ENCODE measurements at regions not wholly inside any gene's neighbourhood (a gene's known extent, or its start where the extent isn't known, plus 50 kb on each side); places are given as distances from the start of the nearest gene placed in this dataset.

DNA sequence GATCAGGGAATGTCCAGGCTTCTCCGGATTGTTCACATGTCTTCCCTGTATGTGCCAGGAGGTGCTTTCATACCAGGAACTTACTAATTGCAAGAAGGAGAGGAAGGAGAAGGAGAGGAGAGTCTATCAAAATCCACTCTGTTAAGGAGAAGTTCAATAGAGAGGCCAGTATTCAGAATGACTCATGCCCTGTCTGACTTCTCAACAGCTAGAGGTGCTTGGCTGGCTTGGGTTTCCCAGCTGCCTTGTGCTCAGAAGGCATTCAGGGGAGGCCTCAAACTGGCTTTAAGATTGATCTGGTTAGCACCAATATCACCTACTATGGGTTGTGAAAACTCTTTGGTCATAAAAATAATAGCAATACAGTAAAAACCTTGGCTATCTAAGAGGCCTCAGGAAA is 167.9 kb upstream of the GLRA1 start (continued):
- TF ChIP-seq, protein P1, sequence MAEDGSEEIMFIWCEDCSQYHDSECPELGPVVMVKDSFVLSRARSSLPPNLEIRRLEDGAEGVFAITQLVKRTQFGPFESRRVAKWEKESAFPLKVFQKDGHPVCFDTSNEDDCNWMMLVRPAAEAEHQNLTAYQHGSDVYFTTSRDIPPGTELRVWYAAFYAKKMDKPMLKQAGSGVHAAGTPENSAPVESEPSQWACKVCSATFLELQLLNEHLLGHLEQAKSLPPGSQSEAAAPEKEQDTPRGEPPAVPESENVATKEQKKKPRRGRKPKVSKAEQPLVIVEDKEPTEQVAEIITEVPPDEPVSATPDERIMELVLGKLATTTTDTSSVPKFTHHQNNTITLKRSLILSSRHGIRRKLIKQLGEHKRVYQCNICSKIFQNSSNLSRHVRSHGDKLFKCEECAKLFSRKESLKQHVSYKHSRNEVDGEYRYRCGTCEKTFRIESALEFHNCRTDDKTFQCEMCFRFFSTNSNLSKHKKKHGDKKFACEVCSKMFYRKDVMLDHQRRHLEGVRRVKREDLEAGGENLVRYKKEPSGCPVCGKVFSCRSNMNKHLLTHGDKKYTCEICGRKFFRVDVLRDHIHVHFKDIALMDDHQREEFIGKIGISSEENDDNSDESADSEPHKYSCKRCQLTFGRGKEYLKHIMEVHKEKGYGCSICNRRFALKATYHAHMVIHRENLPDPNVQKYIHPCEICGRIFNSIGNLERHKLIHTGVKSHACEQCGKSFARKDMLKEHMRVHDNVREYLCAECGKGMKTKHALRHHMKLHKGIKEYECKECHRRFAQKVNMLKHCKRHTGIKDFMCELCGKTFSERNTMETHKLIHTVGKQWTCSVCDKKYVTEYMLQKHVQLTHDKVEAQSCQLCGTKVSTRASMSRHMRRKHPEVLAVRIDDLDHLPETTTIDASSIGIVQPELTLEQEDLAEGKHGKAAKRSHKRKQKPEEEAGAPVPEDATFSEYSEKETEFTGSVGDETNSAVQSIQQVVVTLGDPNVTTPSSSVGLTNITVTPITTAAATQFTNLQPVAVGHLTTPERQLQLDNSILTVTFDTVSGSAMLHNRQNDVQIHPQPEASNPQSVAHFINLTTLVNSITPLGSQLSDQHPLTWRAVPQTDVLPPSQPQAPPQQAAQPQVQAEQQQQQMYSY (CRISPR knock-in tag; IDR thresholded peaks at IDR 0.05) = no peak
- no peak for TF ChIP-seq LARP7 (IDR thresholded peaks at IDR 0.05)
- TF ChIP-seq SRF (IDR thresholded peaks at IDR 0.05; ENCODE audit: low read depth in 2 of 2, low read length in 2 of 2) = no peak

DNA sequence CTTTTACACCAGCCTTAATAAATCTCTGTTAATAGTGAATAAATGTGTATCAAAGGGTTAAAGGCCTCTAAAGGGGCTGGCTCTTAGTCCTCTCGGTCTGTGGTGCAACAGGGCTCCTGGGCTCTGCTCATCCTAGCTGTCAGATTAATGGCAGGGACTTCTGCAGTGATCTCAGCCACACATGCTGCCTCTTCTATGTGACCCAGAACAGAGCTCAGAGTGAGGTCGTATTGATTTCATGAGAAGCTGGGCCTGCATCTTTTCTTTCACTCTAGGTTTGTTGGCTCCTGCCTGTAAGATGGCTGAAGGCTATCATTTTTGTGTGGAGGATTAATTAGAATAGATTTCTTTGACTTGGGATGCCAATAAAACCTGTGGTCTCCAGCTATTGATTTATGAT is 165.0 kb upstream of the GLRA1 start:
- no peaks in the 10 kb centered on the region for H3K4me1 ChIP-seq (ENCODE audit: control insufficient read depth, insufficient read depth, low read length)
- no peak for FAIRE-seq
- no peaks in the 10 kb centered on the region for H3K36me3 ChIP-seq (ENCODE audit: control insufficient read depth in 2 of 2, insufficient read depth in 2 of 2, low read length in 1 of 2)
- no peaks in the 10 kb centered on the region for H3K9me3 ChIP-seq (replicated peaks; ENCODE audit: control insufficient read depth, insufficient read depth, low read length)
- no peak for ATAC-seq
- no peak overlapping the region for H3K4me3 ChIP-seq
- no peak overlapping the region for H3K4me2 ChIP-seq (ENCODE audit: control insufficient read depth, insufficient read depth)
- H4K20me1 ChIP-seq (ENCODE audit: control insufficient read depth, insufficient read depth) = no peaks in the 10 kb centered on the region
- in situ Hi-C loops (cut with MboI) (no loop called here), intact Hi-C loops (cut with micrococcal nuclease; ENCODE audit: unreplicated experiment) (no loop called here)
- ChIA-PET CTCF (interaction anchor here (1.1 kb wide), 1 partner anchor 54 kb away, joined by 3 read pairs; no protein-coding TSS in a partner anchor), SMC1A (ENCODE audit: uncharacterized antibody, unreplicated experiment) (no interaction called here), RAD21 (ENCODE audit: unreplicated experiment) (no interaction called here), POLR2A (no interaction called here)
- H3K9ac ChIP-seq (ENCODE audit: control insufficient read depth, insufficient read depth, low read length) = no peak overlapping the region
- H3K27me3 ChIP-seq (replicated peaks in 1 of 2; ENCODE audit: control insufficient read depth in 2 of 2, insufficient read depth in 2 of 2, low read length in 1 of 2) = no peaks in the 10 kb centered on the region; a peak in 2 of 4 replicates
- no TSS peak for BruUV-seq (replicated peaks)
- DNase-seq (ENCODE audit: low read depth, low spot score) = no peak
- WGBS (ENCODE audit: insufficient coverage, insufficient replicate concordance, low lambda C conversion rate, missing lambda C conversion rate) = 2% methylated on average over 2 of the region's 2 CpGs
- no peak overlapping the region for H2AFZ ChIP-seq (ENCODE audit: control insufficient read depth, low read depth, low read length)
- no peak overlapping the region for H3K27ac ChIP-seq (ENCODE audit: control insufficient read depth, insufficient read depth)
- H3K79me2 ChIP-seq (ENCODE audit: control insufficient read depth, insufficient read depth, low read length) = no peaks in the 10 kb centered on the region
- no peak for TF ChIP-seq IKZF1 (conservative IDR thresholded peaks at IDR 0.05)
- no peak for TF ChIP-seq HDGF (IDR thresholded peaks at IDR 0.05)
- no peak for TF ChIP-seq JUND (IDR thresholded peaks at IDR 0.05; ENCODE audit: low read depth, low read length)
- TF ChIP-seq RUNX3 (IDR thresholded peaks at IDR 0.05; ENCODE audit: low read length) = no peak
- TF ChIP-seq CEBPB (IDR thresholded peaks at IDR 0.05; ENCODE audit: borderline replicate concordance in 1 of 2, low read depth in 2 of 2, low read length in 2 of 2) = no peak
- TF ChIP-seq, protein P2, sequence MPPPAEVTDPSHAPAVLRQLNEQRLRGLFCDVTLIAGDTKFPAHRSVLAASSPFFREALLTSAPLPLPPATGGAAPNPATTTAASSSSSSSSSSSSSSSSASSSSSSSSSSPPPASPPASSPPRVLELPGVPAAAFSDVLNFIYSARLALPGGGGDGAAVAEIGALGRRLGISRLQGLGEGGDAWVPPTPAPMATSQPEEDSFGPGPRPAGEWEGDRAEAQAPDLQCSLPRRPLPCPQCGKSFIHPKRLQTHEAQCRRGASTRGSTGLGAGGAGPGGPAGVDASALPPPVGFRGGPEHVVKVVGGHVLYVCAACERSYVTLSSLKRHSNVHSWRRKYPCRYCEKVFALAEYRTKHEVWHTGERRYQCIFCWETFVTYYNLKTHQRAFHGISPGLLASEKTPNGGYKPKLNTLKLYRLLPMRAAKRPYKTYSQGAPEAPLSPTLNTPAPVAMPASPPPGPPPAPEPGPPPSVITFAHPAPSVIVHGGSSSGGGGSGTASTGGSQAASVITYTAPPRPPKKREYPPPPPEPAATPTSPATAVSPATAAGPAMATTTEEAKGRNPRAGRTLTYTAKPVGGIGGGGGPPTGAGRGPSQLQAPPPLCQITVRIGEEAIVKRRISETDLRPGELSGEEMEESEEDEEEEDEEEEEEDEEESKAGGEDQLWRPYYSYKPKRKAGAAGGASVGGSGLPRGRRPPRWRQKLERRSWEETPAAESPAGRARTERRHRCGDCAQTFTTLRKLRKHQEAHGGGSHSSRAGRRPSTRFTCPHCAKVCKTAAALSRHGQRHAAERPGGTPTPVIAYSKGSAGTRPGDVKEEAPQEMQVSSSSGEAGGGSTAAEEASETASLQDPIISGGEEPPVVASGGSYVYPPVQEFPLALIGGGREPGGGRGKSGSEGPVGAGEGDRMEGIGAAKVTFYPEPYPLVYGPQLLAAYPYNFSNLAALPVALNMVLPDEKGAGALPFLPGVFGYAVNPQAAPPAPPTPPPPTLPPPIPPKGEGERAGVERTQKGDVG (CRISPR knock-in tag; IDR thresholded peaks at IDR 0.05) = no peak
- no peak for TF ChIP-seq ZZZ3 (IDR thresholded peaks at IDR 0.05; ENCODE audit: control insufficient read depth, insufficient read length, low read depth)
- TF ChIP-seq, protein P3, sequence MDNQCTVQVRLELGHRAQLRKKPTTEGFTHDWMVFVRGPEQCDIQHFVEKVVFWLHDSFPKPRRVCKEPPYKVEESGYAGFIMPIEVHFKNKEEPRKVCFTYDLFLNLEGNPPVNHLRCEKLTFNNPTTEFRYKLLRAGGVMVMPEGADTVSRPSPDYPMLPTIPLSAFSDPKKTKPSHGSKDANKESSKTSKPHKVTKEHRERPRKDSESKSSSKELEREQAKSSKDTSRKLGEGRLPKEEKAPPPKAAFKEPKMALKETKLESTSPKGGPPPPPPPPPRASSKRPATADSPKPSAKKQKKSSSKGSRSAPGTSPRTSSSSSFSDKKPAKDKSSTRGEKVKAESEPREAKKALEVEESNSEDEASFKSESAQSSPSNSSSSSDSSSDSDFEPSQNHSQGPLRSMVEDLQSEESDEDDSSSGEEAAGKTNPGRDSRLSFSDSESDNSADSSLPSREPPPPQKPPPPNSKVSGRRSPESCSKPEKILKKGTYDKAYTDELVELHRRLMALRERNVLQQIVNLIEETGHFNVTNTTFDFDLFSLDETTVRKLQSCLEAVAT (IDR thresholded peaks at IDR 0.05) = no peak
- no peak for TF ChIP-seq TCF3 (IDR thresholded peaks at IDR 0.05; ENCODE audit: borderline replicate concordance, insufficient read depth, low read depth, low read length)
- TF ChIP-seq TARDBP (IDR thresholded peaks at IDR 0.05; ENCODE audit: borderline replicate concordance) = no peak
